Hepatocyte (in vitro differentiated cells): ENCODE measurements at regions not wholly inside any gene's neighbourhood (a gene's known extent, or its start where the extent isn't known, plus 50 kb on each side); places are given as distances from the start of the nearest gene placed in this dataset.

Source experiments
- DNase-seq: peaks from one replicate; pipeline ENCODE4 v3.0.0-alpha.2; 2016; ENCODE audit warnings: low spot score
- H2AFZ ChIP-seq: fragments of 200-600 bp; sonication (generic); 2 replicates; pipeline ENCODE4 v1.6.0; 2016; ENCODE audit warnings: antibody characterized with exemption, mild to moderate bottlenecking
- H3K27ac ChIP-seq: fragments of 200-600 bp; sonication (generic); 2 replicates; pipeline ENCODE4 v1.5.1; 2016; ENCODE audit warnings: mild to moderate bottlenecking
- H3K27me3 ChIP-seq: fragments of 200-600 bp; sonication (generic); 2 replicates; pipeline ENCODE4 v1.6.1; 2016
- H3K36me3 ChIP-seq: fragments of 200-600 bp; sonication (generic); replicated peaks from 2 replicates; pipeline ENCODE4 v1.5.1; 2016; ENCODE audit warnings: low read depth; ENCODE audit not compliant: insufficient read depth
- H3K4me1 ChIP-seq: fragments of 200-600 bp; sonication (generic); 2 replicates; pipeline ENCODE4 v1.5.1; 2016; ENCODE audit warnings: mild to moderate bottlenecking, moderate library complexity; ENCODE audit not compliant: insufficient read depth
- H3K4me2 ChIP-seq: fragments of 200-600 bp; sonication (generic); 2 replicates; pipeline ENCODE4 v1.6.0; 2016
- H3K4me3 ChIP-seq: fragments of 200-600 bp; sonication (generic); 2 replicates; pipeline ENCODE4 v1.5.1; 2016; ENCODE audit warnings: mild to moderate bottlenecking
- H3K79me2 ChIP-seq: fragments of 200-600 bp; sonication (generic); 2 replicates; pipeline ENCODE4 v1.6.0; 2017; ENCODE audit warnings: mild to moderate bottlenecking
- H3K9me2 ChIP-seq: fragments of 200-600 bp; sonication (generic); replicated peaks from 2 replicates; pipeline ENCODE4 v1.6.0; 2017; ENCODE audit warnings: mild to moderate bottlenecking; ENCODE audit not compliant: insufficient read depth
- H3K9me3 ChIP-seq: fragments of 200-600 bp; sonication (generic); 2 replicates; pipeline ENCODE4 v1.5.1; 2016; ENCODE audit warnings: low read depth, mild to moderate bottlenecking
- H4K20me1 ChIP-seq: fragments of 200-600 bp; sonication (generic); 2 replicates; pipeline ENCODE4 v1.6.0; 2016; ENCODE audit warnings: mild to moderate bottlenecking; ENCODE audit not compliant: insufficient read depth, poor library complexity, severe bottlenecking
- CTCF ChIP-seq: fragments of 200-600 bp; sonication (generic); IDR thresholded peaks from 2 replicates; pipeline ENCODE4 v1.5.1; 2016; ENCODE audit warnings: antibody characterized with exemption, mild to moderate bottlenecking; ENCODE audit not compliant: poor library complexity
- EZH2 ChIP-seq: fragments of 200-600 bp; sonication (generic); IDR thresholded peaks from 2 replicates; pipeline ENCODE4 v1.6.1; 2016; ENCODE audit warnings: antibody characterized with exemption, mild to moderate bottlenecking, borderline replicate concordance
- EZH2phosphoT487 ChIP-seq: fragments of 200-600 bp; sonication (generic); IDR thresholded peaks from one replicate; pipeline ENCODE4 v1.6.1; 2018; ENCODE audit warnings: antibody characterized with exemption, mild to moderate bottlenecking, low read depth, moderate library complexity; ENCODE audit not compliant: unreplicated experiment, severe bottlenecking
- WGBS: methylation state at CpG from one replicate; pipeline ENCODE4 v1.1.6; 2016; ENCODE audit warnings: low lambda C conversion rate; ENCODE audit errors: missing lambda C conversion rate; 5-methylcytosine and 5-hydroxymethylcytosine counted together

DNA sequence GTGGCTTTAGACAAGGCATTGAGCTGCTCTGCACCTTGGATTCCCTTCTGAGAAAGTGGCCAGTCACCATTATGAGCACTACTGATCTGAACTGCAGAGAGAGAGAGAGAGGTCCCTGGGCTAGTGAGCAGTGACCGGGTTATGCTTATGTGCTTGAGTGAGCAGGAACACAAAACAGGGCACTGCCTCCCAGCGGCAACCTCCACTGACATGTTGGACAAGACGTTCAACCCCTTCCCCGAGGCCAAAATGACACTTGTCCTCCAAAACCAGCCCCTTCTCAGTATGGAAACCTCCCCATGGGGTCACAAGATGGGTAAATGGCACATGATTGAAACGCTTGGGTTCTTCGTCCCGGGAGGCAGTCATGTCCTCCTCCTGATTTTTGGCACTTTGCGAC is 339.4 kb upstream of the ZMIZ1 start:
- Histone ChIP-seq H3K4me2 (no peak overlapping the region), H3K4me3 (no peak overlapping the region), H3K36me3 (no peaks in the 10 kb centered on the region), H3K4me1 (no peaks in the 10 kb centered on the region), H3K27ac (no peak overlapping the region), H4K20me1 (no peaks in the 10 kb centered on the region), H3K27me3 (no peaks in the 10 kb centered on the region), H3K79me2 (no peaks in the 10 kb centered on the region), H3K9me2 (no peaks in the 10 kb centered on the region), H2AFZ (no peak overlapping the region), H3K9me3 (no peaks in the 10 kb centered on the region)
- 96% methylated on average over 8 of the region's 8 CpGs for WGBS
- TF ChIP-seq EZH2 (no peak), EZH2phosphoT487 (no peak), CTCF (no peak)
- DNase-seq, result no peak

GRCh38 chr10:78729800-78730199 is 339.0 kb upstream of the ZMIZ1 start:
- 63% methylated on average over 2 of the region's 2 CpGs for WGBS

GRCh38 chr10:78730754-78731153 is 338.0 kb upstream of the ZMIZ1 start:
- no peak for DNase-seq
- H3K36me3 ChIP-seq, result no peaks in the 10 kb centered on the region
- H3K27ac ChIP-seq, result no peak overlapping the region
- no peaks in the 10 kb centered on the region for H3K27me3 ChIP-seq
- H3K4me2 ChIP-seq, result no peak overlapping the region
- H3K4me3 ChIP-seq, result no peak overlapping the region
- no peaks in the 10 kb centered on the region for H3K4me1 ChIP-seq
- 96% methylated on average over 8 of the region's 8 CpGs for WGBS
- TF ChIP-seq CTCF, result no peak
- no peak for TF ChIP-seq EZH2phosphoT487
- TF ChIP-seq EZH2, result no peak
- H3K9me3 ChIP-seq, result no peaks in the 10 kb centered on the region
- no peaks in the 10 kb centered on the region for H3K79me2 ChIP-seq
- H2AFZ ChIP-seq, result no peak overlapping the region
- no peaks in the 10 kb centered on the region for H4K20me1 ChIP-seq
- no peaks in the 10 kb centered on the region for H3K9me2 ChIP-seq

More at GRCh38 chr10:78729800-78730199, 339.0 kb upstream of the ZMIZ1 start:
- Histone ChIP-seq H3K9me3 (no peaks in the 10 kb centered on the region), H3K9me2 (no peaks in the 10 kb centered on the region), H3K27ac (no peak overlapping the region), H3K27me3 (no peaks in the 10 kb centered on the region), H3K4me3 (no peak overlapping the region), H3K79me2 (no peaks in the 10 kb centered on the region), H4K20me1 (no peaks in the 10 kb centered on the region), H3K4me2 (no peak overlapping the region), H3K4me1 (no peaks in the 10 kb centered on the region), H2AFZ (no peak overlapping the region), H3K36me3 (no peaks in the 10 kb centered on the region)
- no peak for DNase-seq
- TF ChIP-seq CTCF (no peak), EZH2 (no peak), EZH2phosphoT487 (no peak)

DNA sequence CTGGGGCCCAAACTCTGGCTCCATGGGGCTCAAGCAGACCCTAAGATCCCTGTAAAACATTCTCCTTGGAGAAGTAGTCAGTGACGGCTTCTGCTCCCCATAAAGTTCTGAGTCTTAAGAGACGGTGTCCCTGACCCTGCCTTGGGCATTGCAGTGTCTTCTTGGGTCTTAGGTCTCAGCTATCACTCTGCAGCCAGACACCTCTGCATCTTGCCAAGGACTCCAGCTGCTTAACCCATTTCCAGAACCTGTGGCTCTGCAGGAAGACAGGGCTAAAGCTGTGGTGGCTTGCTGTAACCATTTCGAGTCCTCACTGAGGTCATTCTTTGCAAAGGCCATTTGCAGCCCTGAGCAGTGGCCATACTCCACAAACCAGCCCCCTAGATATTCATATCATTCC is 337.1 kb upstream of the ZMIZ1 start:
- Histone ChIP-seq H3K79me2 (no peaks in the 10 kb centered on the region), H3K9me3 (no peaks in the 10 kb centered on the region), H3K36me3 (no peaks in the 10 kb centered on the region), H3K27ac (no peak overlapping the region), H4K20me1 (no peaks in the 10 kb centered on the region), H3K4me1 (no peaks in the 10 kb centered on the region), H3K4me2 (no peak overlapping the region), H3K27me3 (no peaks in the 10 kb centered on the region), H3K4me3 (no peak overlapping the region), H2AFZ (no peak overlapping the region), H3K9me2 (no peaks in the 10 kb centered on the region)
- WGBS, result 83% methylated on average over 3 of the region's 3 CpGs
- no peak for TF ChIP-seq EZH2
- TF ChIP-seq EZH2phosphoT487, result no peak
- TF ChIP-seq CTCF, result no peak
- no peak for DNase-seq
